HG02678 (cell line): ENCODE measurements at regions not wholly inside any gene's neighbourhood (a gene's known extent, or its start where the extent isn't known, plus 50 kb on each side); places are given as distances from the start of the nearest gene placed in this dataset.
"Not testable (repeated sequence)": the region's sequence is repeated elsewhere in the genome, so short reads cannot be mapped to it uniquely, and the experiment has no call there.

ENCODE experiments used
- ATAC-seq: cut with Tn5 transposase; IDR thresholded peaks from one replicate; pipeline ENCODE4 v1.9.1; 2021; ENCODE audit warnings: mild to moderate bottlenecking, moderate library complexity; ENCODE audit not compliant: unreplicated experiment

- ATAC-seq, result peak; percentile 67
Observed at GRCh38 chr1:86798608-86799291, 94.4 kb downstream of the SH3GLB1 start.

GRCh38 chr1:86803641-86804040 lies 99.3 kb downstream of the SH3GLB1 start:
- not testable (repeated sequence) for ATAC-seq

GRCh38 chr1:86805898-86806519 lies 101.6 kb downstream of the SH3GLB1 start:
- not testable (repeated sequence) for ATAC-seq

- ATAC-seq, result no peak
Observed at GRCh38 chr1:86811142-86811924, 102.6 kb downstream of the SELENOF start.

GRCh38 chr1:86812286-86812685 lies 101.6 kb downstream of the SELENOF start:
- no peak for ATAC-seq
